Activated T-helper 2 cell treated with anti-CD3 and anti-CD28 coated beads, Interferon-gamma antibody, Interleukin-2, Interleukin-4, amounts not matched to agents 10 μg/mL and 5 μg/mL and 100 μg/mL, durations not matched to agents 14 hours and 24 hours and 36 hours (primary cell): ENCODE measurements at regions not wholly inside any gene's neighbourhood (a gene's known extent, or its start where the extent isn't known, plus 50 kb on each side); places are given as distances from the start of the nearest gene placed in this dataset.

Experiments used
- DNase-seq: peaks from one replicate; pipeline ENCODE4 v3.0.0; 2021; ENCODE audit warnings: low spot score
- H3K27ac Mint-ChIP-seq: one replicate; pipeline ENCODE4 v1.8.0; 2021; ENCODE audit warnings: mixed read lengths
- H3K27me3 Mint-ChIP-seq: one replicate; pipeline ENCODE4 v1.8.0; 2021; ENCODE audit warnings: low read depth, mixed read lengths
- H3K36me3 Mint-ChIP-seq: one replicate; pipeline ENCODE4 v1.8.0; 2021; ENCODE audit warnings: low read depth, mixed read lengths
- H3K4me1 Mint-ChIP-seq: one replicate; pipeline ENCODE4 v1.8.0; 2021; ENCODE audit warnings: low read depth, mixed read lengths
- H3K4me3 Mint-ChIP-seq: one replicate; pipeline ENCODE4 v1.8.0; 2021; ENCODE audit warnings: low read depth, mild to moderate bottlenecking, moderate library complexity, mixed read lengths
- H3K9me3 Mint-ChIP-seq: one replicate; pipeline ENCODE4 v1.8.0; 2021; ENCODE audit warnings: mixed read lengths
- intact Hi-C: fragments of 100-400 bp; cut with micrococcal nuclease; formaldehyde crosslinking; loops from one replicate; pipeline ENCODE4 v1.15.1; 2023

GRCh38 chr5:32973646-32974045, 262.5 kb downstream of the NPR3 start:
- Mint-ChIP-seq H3K27me3 (no peaks in the 10 kb centered on the region), H3K36me3 (no peaks in the 10 kb centered on the region), H3K4me3 (no peak overlapping the region), H3K4me1 (no peaks in the 10 kb centered on the region), H3K9me3 (no peaks in the 10 kb centered on the region), H3K27ac (no peak overlapping the region)
- no peak for DNase-seq
- intact Hi-C loops, result no loop called here

GRCh38 chr5:32975656-32976375, 264.7 kb downstream of the NPR3 start:
- intact Hi-C loops, result no loop called here
- DNase-seq, result no peak
- H3K27me3 Mint-ChIP-seq, result no peaks in the 10 kb centered on the region
- H3K4me1 Mint-ChIP-seq, result no peaks in the 10 kb centered on the region
- H3K27ac Mint-ChIP-seq, result no peak overlapping the region
- H3K4me3 Mint-ChIP-seq, result no peak overlapping the region
- peaks cover 4% of the 10 kb centered on the region for H3K9me3 Mint-ChIP-seq
- no peaks in the 10 kb centered on the region for H3K36me3 Mint-ChIP-seq

GRCh38 chr5:32981061-32981460, 269.9 kb downstream of the NPR3 start:
- no peaks in the 10 kb centered on the region for H3K27me3 Mint-ChIP-seq
- peaks cover 21% of the 10 kb centered on the region for H3K9me3 Mint-ChIP-seq
- no peaks in the 10 kb centered on the region for H3K36me3 Mint-ChIP-seq
- no peaks in the 10 kb centered on the region for H3K4me1 Mint-ChIP-seq
- intact Hi-C loops, result no loop called here
- no peak for DNase-seq
- no peak overlapping the region for H3K27ac Mint-ChIP-seq
- H3K4me3 Mint-ChIP-seq, result no peak overlapping the region

- no peaks in the 10 kb centered on the region for H3K36me3 Mint-ChIP-seq
- H3K9me3 Mint-ChIP-seq, result peaks cover 29% of the 10 kb centered on the region
- intact Hi-C loops, result no loop called here
- H3K4me3 Mint-ChIP-seq, result no peak overlapping the region
- DNase-seq, result no peak
- no peaks in the 10 kb centered on the region for H3K27me3 Mint-ChIP-seq
- no peak overlapping the region for H3K27ac Mint-ChIP-seq
- H3K4me1 Mint-ChIP-seq, result no peaks in the 10 kb centered on the region
Observed at GRCh38 chr5:32984851-32985610, 273.9 kb downstream of the NPR3 start.

- H3K9me3 Mint-ChIP-seq, result peaks cover 26% of the 10 kb centered on the region
- H3K27me3 Mint-ChIP-seq, result no peaks in the 10 kb centered on the region
- H3K36me3 Mint-ChIP-seq, result no peaks in the 10 kb centered on the region
- no peak for DNase-seq
- intact Hi-C loops, result no loop called here
- no peaks in the 10 kb centered on the region for H3K4me1 Mint-ChIP-seq
- H3K4me3 Mint-ChIP-seq, result no peak overlapping the region
- H3K27ac Mint-ChIP-seq, result no peak overlapping the region
Observed at GRCh38 chr5:32989815-32990214, 278.7 kb downstream of the NPR3 start.

GRCh38 chr5:32990593-32991420, 279.7 kb downstream of the NPR3 start:
- Mint-ChIP-seq H3K27ac (no peak overlapping the region), H3K9me3 (peaks cover 21% of the 10 kb centered on the region), H3K4me1 (no peaks in the 10 kb centered on the region), H3K4me3 (no peak overlapping the region), H3K27me3 (no peaks in the 10 kb centered on the region), H3K36me3 (no peaks in the 10 kb centered on the region)
- intact Hi-C loops, result no loop called here
- DNase-seq, result no peak

GRCh38 chr5:32991421-32991815, 280.3 kb downstream of the NPR3 start:
- Mint-ChIP-seq H3K4me3 (no peak overlapping the region), H3K27me3 (no peaks in the 10 kb centered on the region), H3K9me3 (peaks cover 18% of the 10 kb centered on the region), H3K36me3 (no peaks in the 10 kb centered on the region), H3K4me1 (no peaks in the 10 kb centered on the region), H3K27ac (no peak overlapping the region)
- no peak for DNase-seq
- intact Hi-C loops, result no loop called here

GRCh38 chr5:32996336-32996735, 285.2 kb downstream of the NPR3 start:
- no peaks in the 10 kb centered on the region for H3K27me3 Mint-ChIP-seq
- H3K27ac Mint-ChIP-seq, result no peak overlapping the region
- peaks cover 19% of the 10 kb centered on the region for H3K9me3 Mint-ChIP-seq
- no peaks in the 10 kb centered on the region for H3K36me3 Mint-ChIP-seq
- no peaks in the 10 kb centered on the region for H3K4me1 Mint-ChIP-seq
- DNase-seq, result no peak
- no peak overlapping the region for H3K4me3 Mint-ChIP-seq
- intact Hi-C loops, result no loop called here

GRCh38 chr5:33008751-33009418, 297.8 kb downstream of the NPR3 start:
- intact Hi-C loops, result no loop called here
- H3K27me3 Mint-ChIP-seq, result no peaks in the 10 kb centered on the region
- H3K27ac Mint-ChIP-seq, result no peak overlapping the region
- H3K9me3 Mint-ChIP-seq, result peaks cover 26% of the 10 kb centered on the region
- H3K36me3 Mint-ChIP-seq, result no peaks in the 10 kb centered on the region
- DNase-seq, result no peak
- no peak overlapping the region for H3K4me3 Mint-ChIP-seq
- H3K4me1 Mint-ChIP-seq, result no peaks in the 10 kb centered on the region

- Mint-ChIP-seq H3K36me3 (no peaks in the 10 kb centered on the region), H3K27ac (no peak overlapping the region), H3K4me1 (no peaks in the 10 kb centered on the region), H3K27me3 (no peaks in the 10 kb centered on the region), H3K9me3 (peaks cover 23% of the 10 kb centered on the region), H3K4me3 (no peak overlapping the region)
- DNase-seq, result no peak
- intact Hi-C loops, result no loop called here
Observed at GRCh38 chr5:33010846-33011245, 299.7 kb downstream of the NPR3 start.

- Mint-ChIP-seq H3K4me1 (no peaks in the 10 kb centered on the region), H3K36me3 (no peaks in the 10 kb centered on the region), H3K27ac (no peak overlapping the region), H3K9me3 (peaks cover 29% of the 10 kb centered on the region), H3K4me3 (no peak overlapping the region), H3K27me3 (no peaks in the 10 kb centered on the region)
- intact Hi-C loops, result no loop called here
- DNase-seq, result no peak
Observed at GRCh38 chr5:33011801-33012200, 300.7 kb downstream of the NPR3 start.

GRCh38 chr5:33023649-33024048, 312.5 kb downstream of the NPR3 start:
- DNase-seq, result no peak
- no peak overlapping the region for H3K27ac Mint-ChIP-seq

More at GRCh38 chr5:33023649-33024048, 312.5 kb downstream of the NPR3 start:
- intact Hi-C loops, result no loop called here
- Mint-ChIP-seq H3K4me3 (no peak overlapping the region), H3K36me3 (no peaks in the 10 kb centered on the region), H3K9me3 (peaks cover 5% of the 10 kb centered on the region), H3K27me3 (no peaks in the 10 kb centered on the region), H3K4me1 (no peaks in the 10 kb centered on the region)
